ENCODE measurements at regions not wholly inside any gene's neighbourhood (a gene's known extent, or its start where the extent isn't known, plus 50 kb on each side); places are given as distances from the start of the nearest gene placed in this dataset.

- Histone ChIP-seq H3K4me2 (ENCODE audit: insufficient read depth in 1 of 2, low read depth in 2 of 2, low read length in 2 of 2) (no peak overlapping the region), H3K36me3 (ENCODE audit: control insufficient read depth in 2 of 4, insufficient read depth in 4 of 4, low read length in 3 of 4) (no peaks in the 10 kb centered on the region), H2BK120ac (replicated peaks; ENCODE audit: low read depth, low read length) (no peak overlapping the region), H3K4me3 (ENCODE audit: extremely low read depth in 1 of 4, insufficient read depth in 2 of 4, low read depth in 3 of 4, low read length in 4 of 4) (no peak overlapping the region), H3K9me3 (ENCODE audit: insufficient read depth in 2 of 2, low read depth in 1 of 2, low read length in 1 of 2) (peaks cover 0 to 5% of the 10 kb centered on the region in 2 experiments; a peak in 2 of 4 replicates), H2AFZ (ENCODE audit: low read length) (no peak overlapping the region), H3K79me1 (ENCODE audit: low read depth, low read length) (no peaks in the 10 kb centered on the region), H4K20me1 (replicated peaks in 1 of 2; ENCODE audit: control insufficient read depth in 1 of 2, insufficient read depth in 2 of 2, low read length in 2 of 2) (no peaks in the 10 kb centered on the region), H3K4ac (replicated peaks; ENCODE audit: insufficient read length, low read depth, low read length) (no peak overlapping the region), H2BK12ac (ENCODE audit: low read depth, low read length) (no peak overlapping the region), H4K8ac (ENCODE audit: extremely low read depth, insufficient read depth, low read length) (no peak overlapping the region), H3K23ac (ENCODE audit: insufficient read length) (no peak overlapping the region), H3K23me2 (ENCODE audit: low read depth, low read length) (no peaks in the 10 kb centered on the region), H3K4me1 (replicated peaks in 1 of 4; ENCODE audit: control insufficient read depth in 3 of 4, insufficient read depth in 4 of 4, low read length in 3 of 4) (no peaks in the 10 kb centered on the region), H2AK5ac (ENCODE audit: low read depth, low read length) (no peak overlapping the region), H2BK5ac (ENCODE audit: low read depth, low read length) (no peak overlapping the region), H3K9ac (replicated peaks in 1 of 4; ENCODE audit: extremely low read depth in 1 of 4, low read depth in 3 of 4, low read length in 3 of 4) (no peak overlapping the region), H4K5ac (ENCODE audit: insufficient read length, low read depth, low read length) (no peak overlapping the region), H3K27ac (ENCODE audit: low read depth, low read length) (no peak overlapping the region), H3K79me2 (ENCODE audit: control insufficient read depth in 1 of 2, insufficient read depth in 2 of 2, low read length in 2 of 2) (no peaks in the 10 kb centered on the region), H2BK15ac (ENCODE audit: low read length) (no peak overlapping the region), H4K91ac (replicated peaks; ENCODE audit: insufficient read length, low read length) (no peak overlapping the region), H3K18ac (ENCODE audit: extremely low read depth, low read length) (no peak overlapping the region), H3K27me3 (replicated peaks in 1 of 4; ENCODE audit: control insufficient read depth in 3 of 4, extremely low read depth in 1 of 4, insufficient read depth in 3 of 4, low read length in 3 of 4) (no peaks in the 10 kb centered on the region), H3K56ac (replicated peaks; ENCODE audit: insufficient read length, low read depth, low read length) (no peak overlapping the region), H3K14ac (ENCODE audit: insufficient read length) (no peak overlapping the region), H2BK20ac (ENCODE audit: low read length) (no peak overlapping the region)
- DNase-seq (ENCODE audit: low read depth in 1 of 2, low spot score in 2 of 2) (no peak), FAIRE-seq (no peak)
- WGBS, 2 experiments (ENCODE audit: extremely low coverage in 1 of 2, insufficient coverage in 1 of 2, insufficient read length in 1 of 2, insufficient replicate concordance in 2 of 2, low coverage in 1 of 2, low lambda C conversion rate in 2 of 2, missing lambda C conversion rate in 1 of 2): 83% methylated on average over 5 of the region's 5 CpGs; no CpG with 5 or more reads in 1 of the 2 experiments
- ChIA-PET POLR2A (ENCODE audit: partially characterized antibody) (no interaction called here), CTCF (ENCODE audit: partially characterized antibody) (interaction anchor here (1.0 to 1.2 kb wide), 2 partner anchors 13 to 344 kb away, joined by 4 to 5 read pairs; no protein-coding TSS in a partner anchor)
- TF ChIP-seq SIRT6 (IDR thresholded peaks at IDR 0.05; ENCODE audit: low read length) (no peak), TAF7 (optimal IDR thresholded peaks at IDR 0.05; ENCODE audit: borderline replicate concordance, low read depth, low read length) (no peak)
These were observed 90.0 kb downstream of the PLCE1 start for GRCh38 chr10:94083662-94084265.

All from H1 (cell line).